Brain microvascular endothelial cell (primary cell): ENCODE measurements at regions not wholly inside any gene's neighbourhood (a gene's known extent, or its start where the extent isn't known, plus 50 kb on each side); places are given as distances from the start of the nearest gene placed in this dataset.

Experiments used
- DNase-seq: peaks from one replicate; pipeline ENCODE4 v3.0.0-alpha.2; 2020
- H3K27ac ChIP-seq: fragments of 250-450 bp; sonication (Bioruptor Pico); 2 replicates; pipeline ENCODE4 v1.5.1; 2020; ENCODE audit warnings: mild to moderate bottlenecking, moderate library complexity
- H3K27me3 ChIP-seq: fragments of 250-450 bp; sonication (Bioruptor Pico); replicated peaks from 2 replicates; pipeline ENCODE4 v1.5.1; 2020; ENCODE audit warnings: mild to moderate bottlenecking
- H3K36me3 ChIP-seq: fragments of 250-450 bp; sonication (Bioruptor Pico); replicated peaks from 2 replicates; pipeline ENCODE4 v1.5.1; 2020; ENCODE audit warnings: mild to moderate bottlenecking
- H3K4me3 ChIP-seq: 2 replicates; pipeline ENCODE4 v1.5.1; 2011; ENCODE audit warnings: low read depth, mild to moderate bottlenecking, control low read depth, low read length, moderate library complexity
- in situ Hi-C: cut with HindIII; loops from 2 replicates; pipeline ENCODE4 v1.10.0; 2017; ENCODE audit warnings: low sequenced_read_pairs, low pct_ligation_motif_present
- TF ChIP-seq, protein P1 (sequence below): IDR thresholded peaks from 2 replicates; pipeline ENCODE4 v1.5.1; 2011; ENCODE audit warnings: low read depth, mild to moderate bottlenecking, moderate library complexity, low read length, control low read depth, inconsistent platforms; ENCODE audit errors: missing control alignments

DNA sequence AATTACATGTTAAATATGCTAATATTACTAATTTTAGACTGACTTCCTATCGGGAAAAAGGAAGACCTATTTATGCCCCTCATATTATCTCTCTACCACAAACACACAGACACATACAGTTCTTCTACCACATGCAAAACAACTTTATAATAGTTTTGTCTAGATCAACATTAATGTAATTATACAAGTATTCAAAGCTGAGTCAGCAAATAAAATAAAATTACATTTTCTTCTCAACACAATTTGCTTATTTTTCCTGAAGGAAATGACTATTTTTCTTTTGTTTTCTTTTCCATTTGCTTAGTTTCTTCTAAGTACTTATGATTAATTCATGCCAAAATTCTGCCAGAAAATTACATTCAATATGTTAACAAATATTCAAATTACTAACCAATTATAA is 654.2 kb downstream of the AMY1C start:
- H3K27ac ChIP-seq = no peak overlapping the region
- H3K36me3 ChIP-seq = no peaks in the 10 kb centered on the region
- H3K27me3 ChIP-seq = no peaks in the 10 kb centered on the region
- H3K4me3 ChIP-seq = no peak overlapping the region
- TF ChIP-seq, protein P1, sequence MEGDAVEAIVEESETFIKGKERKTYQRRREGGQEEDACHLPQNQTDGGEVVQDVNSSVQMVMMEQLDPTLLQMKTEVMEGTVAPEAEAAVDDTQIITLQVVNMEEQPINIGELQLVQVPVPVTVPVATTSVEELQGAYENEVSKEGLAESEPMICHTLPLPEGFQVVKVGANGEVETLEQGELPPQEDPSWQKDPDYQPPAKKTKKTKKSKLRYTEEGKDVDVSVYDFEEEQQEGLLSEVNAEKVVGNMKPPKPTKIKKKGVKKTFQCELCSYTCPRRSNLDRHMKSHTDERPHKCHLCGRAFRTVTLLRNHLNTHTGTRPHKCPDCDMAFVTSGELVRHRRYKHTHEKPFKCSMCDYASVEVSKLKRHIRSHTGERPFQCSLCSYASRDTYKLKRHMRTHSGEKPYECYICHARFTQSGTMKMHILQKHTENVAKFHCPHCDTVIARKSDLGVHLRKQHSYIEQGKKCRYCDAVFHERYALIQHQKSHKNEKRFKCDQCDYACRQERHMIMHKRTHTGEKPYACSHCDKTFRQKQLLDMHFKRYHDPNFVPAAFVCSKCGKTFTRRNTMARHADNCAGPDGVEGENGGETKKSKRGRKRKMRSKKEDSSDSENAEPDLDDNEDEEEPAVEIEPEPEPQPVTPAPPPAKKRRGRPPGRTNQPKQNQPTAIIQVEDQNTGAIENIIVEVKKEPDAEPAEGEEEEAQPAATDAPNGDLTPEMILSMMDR = no peak
- no peak for DNase-seq
- in situ Hi-C loops = no loop called here

DNA sequence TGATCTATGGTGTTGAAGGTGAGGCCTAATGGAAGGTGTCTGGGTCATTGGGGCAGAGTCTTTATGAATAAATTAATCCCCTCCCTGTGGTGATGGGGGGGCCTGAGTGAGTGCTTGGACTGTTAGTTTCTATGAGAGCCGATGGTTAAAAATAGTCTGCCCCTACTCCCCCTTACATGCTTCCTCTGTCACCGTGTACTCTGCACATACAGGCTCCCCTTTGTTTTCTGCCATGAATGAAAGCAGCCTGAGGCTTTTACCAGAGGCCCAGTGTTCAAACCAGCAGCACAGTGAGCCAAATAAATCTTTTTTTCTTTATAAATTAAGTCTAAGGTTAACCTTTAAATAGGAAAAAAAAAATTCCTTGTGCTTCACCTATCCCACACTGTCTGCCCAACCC is 657.0 kb downstream of the AMY1C start:
- in situ Hi-C loops = no loop called here
- H3K27ac ChIP-seq = no peak overlapping the region
- DNase-seq = no peak
- H3K27me3 ChIP-seq = no peaks in the 10 kb centered on the region
- no peaks in the 10 kb centered on the region for H3K36me3 ChIP-seq
- TF ChIP-seq, protein P1 = no peak
- no peak overlapping the region for H3K4me3 ChIP-seq

DNA sequence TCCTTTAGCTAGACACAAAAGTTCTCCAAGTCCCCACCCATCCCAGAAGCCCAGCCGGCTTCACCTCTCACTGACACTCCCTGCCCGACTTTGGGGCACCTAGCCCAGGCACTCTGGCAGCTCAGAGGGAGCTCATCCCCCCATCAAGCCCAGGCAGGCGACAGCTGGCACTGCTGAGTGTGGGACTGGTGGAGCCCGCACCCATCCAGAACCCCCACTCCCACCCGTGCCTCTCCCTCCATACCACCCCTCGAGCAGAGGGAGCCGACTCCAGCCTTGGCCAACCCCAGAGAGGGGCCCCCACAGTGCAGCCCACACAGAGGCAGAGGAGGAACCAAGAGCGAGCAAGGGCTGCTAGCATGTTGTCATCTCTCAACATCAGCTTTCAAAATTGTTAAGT is 658.6 kb downstream of the AMY1C start:
- H3K27me3 ChIP-seq = no peaks in the 10 kb centered on the region
- no peak for DNase-seq

GRCh38 chr1:104435255-104435654 is 685.6 kb downstream of the AMY1C start:
- H3K27me3 ChIP-seq = no peaks in the 10 kb centered on the region
- no peak overlapping the region for H3K27ac ChIP-seq
- TF ChIP-seq, protein P1 = no peak
- H3K4me3 ChIP-seq = no peak overlapping the region
- H3K36me3 ChIP-seq = no peaks in the 10 kb centered on the region
- DNase-seq = no peak
- in situ Hi-C loops = no loop called here

More for the DNA sequence above, 658.6 kb downstream of the AMY1C start:
- no peak overlapping the region for H3K27ac ChIP-seq
- TF ChIP-seq, protein P1 = no peak
- no peaks in the 10 kb centered on the region for H3K36me3 ChIP-seq
- in situ Hi-C loops = no loop called here
- H3K4me3 ChIP-seq = no peak overlapping the region

DNA sequence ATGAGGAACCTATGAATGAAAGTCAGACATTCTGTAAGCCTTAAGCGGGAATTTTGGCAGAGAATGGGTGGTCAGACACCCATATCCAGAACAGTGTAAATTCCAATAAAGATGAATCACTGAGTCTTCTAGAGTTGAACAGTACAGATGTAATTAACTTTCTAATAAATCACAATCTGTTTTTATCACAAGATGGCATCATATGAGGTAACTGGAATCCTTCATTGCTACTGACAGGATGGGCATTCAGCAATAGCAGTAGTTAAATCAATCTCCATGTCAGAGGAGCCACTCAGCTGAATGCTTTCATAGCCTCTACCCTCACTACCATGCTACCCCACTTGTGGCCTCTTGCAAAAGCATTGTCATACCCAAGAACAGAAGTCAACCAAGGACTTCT is 690.3 kb downstream of the AMY1C start:
- Histone ChIP-seq H3K27me3 (no peaks in the 10 kb centered on the region), H3K4me3 (no peak overlapping the region), H3K36me3 (no peaks in the 10 kb centered on the region), H3K27ac (no peak overlapping the region)
- TF ChIP-seq, protein P1 = no peak
- DNase-seq = no peak
- in situ Hi-C loops = no loop called here

DNA sequence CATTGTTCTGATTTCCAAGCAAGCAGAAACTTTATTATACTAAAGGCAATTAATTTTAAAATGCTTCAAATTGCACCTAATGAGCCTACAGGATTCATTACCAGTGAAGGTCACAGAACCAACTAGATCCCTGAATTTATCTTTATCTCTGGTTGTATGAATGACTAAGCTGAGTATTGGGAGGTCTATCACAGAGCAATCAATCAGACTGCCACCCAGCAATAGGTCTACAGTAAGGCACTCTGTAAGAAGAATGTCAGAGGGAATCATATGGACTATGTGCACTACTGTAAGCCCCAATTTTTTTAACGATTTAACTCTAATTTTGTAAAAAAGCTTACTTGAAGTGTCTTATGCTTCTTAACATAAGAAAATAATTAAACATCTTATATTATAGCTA is 707.0 kb downstream of the AMY1C start:
- Histone ChIP-seq H3K27me3 (no peaks in the 10 kb centered on the region), H3K4me3 (no peak overlapping the region), H3K36me3 (no peaks in the 10 kb centered on the region), H3K27ac (no peak overlapping the region)
- TF ChIP-seq, protein P1 = no peak
- no peak for DNase-seq
- in situ Hi-C loops = no loop called here
